Spleen (tissue), 7 donors: ENCODE measurements at regions not wholly inside any gene's neighbourhood (a gene's known extent, or its start where the extent isn't known, plus 50 kb on each side); places are given as distances from the start of the nearest gene placed in this dataset.

Experiments
- CTCF ChIP-seq, 11 experiments: fragments of 200-600 bp in 7 of 11; fragments of 450-650 bp in 4 of 11; sonication (generic) in 4 of 11; IDR thresholded peaks in 8 of 11; conservative IDR thresholded peaks in 3 of 11; 1 replicate in 7 of 11; 2 replicates in 4 of 11; pipeline versions ENCODE4 v1.4.0 to v1.8.0; 2016 to 2021; ENCODE audit warnings: antibody characterized with exemption in 11 of 11, inconsistent platforms in 4 of 11, mild to moderate bottlenecking in 1 of 11
- POLR2AphosphoS5 ChIP-seq, 3 donors: sonication (generic); formaldehyde crosslinking; IDR thresholded peaks; one replicate each; pipeline ENCODE4 v1.5.1; 2017; ENCODE audit warnings: antibody characterized with exemption in 3 of 3
- donor health status: DM: no; HTN: no; CAD: no; lungs with moderate emphysema.
- donor health status: DM: no; HTN: no; CAD: no.
- donor health status: DM: no; HTN: no; CAD: no.

- TF ChIP-seq CTCF (IDR thresholded peaks at IDR 0.05 in 8 of 11, conservative IDR thresholded peaks at IDR 0.05 in 3 of 11), result no peak
- TF ChIP-seq POLR2AphosphoS5 (IDR thresholded peaks at IDR 0.05), result no peak
These were observed 65.7 kb downstream of the ASCL4 start for GRCh38 chr12:107840186-107840585.
